HCT116 (cell line): ENCODE measurements at regions not wholly inside any gene's neighbourhood (a gene's known extent, or its start where the extent isn't known, plus 50 kb on each side); places are given as distances from the start of the nearest gene placed in this dataset.

Experiments
- ATAC-seq: fragments of 200-7000 bp; cut with Tn5 transposase; 2 replicates; pipeline ENCODE4 v1.9.1; 2020; ENCODE audit warnings: mild to moderate bottlenecking, moderate library complexity
- BruUV-seq: library from RNA; stranded (reverse); fragments of 400-500 nt; replicated peaks from 2 replicates; lab custom pipeline; 2021; lab: Mats Ljungman, UMichigan
- CTCF ChIA-PET: fragments of 300-600 bp; sonication (Branson Sonifier 250); formaldehyde crosslinking; loops from one replicate; lab custom pipeline; 2021; ENCODE audit warnings: antibody characterized with exemption; lab: Charles Lee
- POLR2A ChIA-PET: fragments of 300-600, 350-600 bp; sonication (Branson Sonifier 250); formaldehyde crosslinking; loops from one replicate; lab custom pipeline; 2021; ENCODE audit warnings: antibody characterized with exemption; lab: Charles Lee
- RAD21 ChIA-PET, 2 experiments: fragments of 300-600 bp; sonication (Branson Sonifier 250); formaldehyde crosslinking; loops; one replicate each; lab custom pipeline; 2023; ENCODE audit warnings: low total read pairs in 2 of 2; ENCODE audit not compliant: uncharacterized antibody in 2 of 2, unreplicated experiment in 2 of 2, low non-redundant PET in 1 of 2; lab: Charles Lee
- DNase-seq: peaks from one replicate; pipeline ENCODE4 v3.0.0-alpha.2; 2010; ENCODE audit warnings: low read depth, low spot score
- H2AFZ ChIP-seq: fragments of 200-600 bp; shearing (Covaris generic), sonication (generic); 2 replicates; pipeline ENCODE4 v1.6.1; 2017; ENCODE audit warnings: low read depth, mixed run types, mixed read lengths, antibody characterized with exemption, low read length; ENCODE audit not compliant: poor library complexity, severe bottlenecking
- H3K27ac ChIP-seq: 2 replicates; pipeline ENCODE4 v1.5.1; 2012; ENCODE audit warnings: low read depth, low read length
- H3K27me3 ChIP-seq: fragments of 200-600 bp; sonication (generic); 2 replicates; pipeline ENCODE4 v1.6.1; 2016; ENCODE audit warnings: mixed run types, low read length, mixed read lengths; ENCODE audit not compliant: insufficient read depth
- H3K36me3 ChIP-seq, 2 experiments: fragments of 200-500 bp in 1 of 2; fragments of 200-600 bp in 1 of 2; sonication (Bioruptor generic) in 1 of 2; sonication (generic) in 1 of 2; 2 replicates each; pipeline versions ENCODE4 v1.5.1 to v1.6.1; 2014 to 2016; ENCODE audit warnings: low read length in 2 of 2, inconsistent platforms in 1 of 2, mixed read lengths in 1 of 2, mixed run types in 1 of 2; ENCODE audit not compliant: insufficient read depth in 2 of 2, control insufficient read depth in 1 of 2
- H3K4me1 ChIP-seq, 2 experiments: fragments of 200-600 bp in 1 of 2; sonication (generic) in 1 of 2; 2 replicates each; pipeline versions ENCODE4 v1.5.1 to v1.6.1; 2012 to 2017; ENCODE audit warnings: low read length in 2 of 2, inconsistent platforms in 1 of 2, mild to moderate bottlenecking in 1 of 2, mixed read lengths in 1 of 2, mixed run types in 1 of 2, moderate library complexity in 1 of 2; ENCODE audit not compliant: insufficient read depth in 2 of 2, control insufficient read depth in 1 of 2
- H3K4me2 ChIP-seq: fragments of 200-600 bp; sonication (generic); 2 replicates; pipeline ENCODE4 v1.6.1; 2017; ENCODE audit warnings: mixed run types, low read length, mixed read lengths
- H3K4me3 ChIP-seq, 2 experiments: fragments of 200-600 bp in 1 of 2; sonication (generic) in 1 of 2; replicated peaks in 1 of 2; 2 replicates each; pipeline ENCODE4 v1.5.1; 2011 to 2016; ENCODE audit warnings: low read length in 2 of 2, control low read depth in 1 of 2, low read depth in 1 of 2, mild to moderate bottlenecking in 1 of 2, mixed read lengths in 1 of 2, mixed run types in 1 of 2
- H3K79me2 ChIP-seq: fragments of 200-600 bp; sonication (generic); 2 replicates; pipeline ENCODE4 v1.6.1; 2017; ENCODE audit warnings: mild to moderate bottlenecking, mixed run types, low read length, moderate library complexity, mixed read lengths; ENCODE audit not compliant: insufficient read depth
- H3K9ac ChIP-seq: fragments of 200-600 bp; sonication (generic); 2 replicates; pipeline ENCODE4 v1.6.1; 2016; ENCODE audit warnings: low read length, mixed read lengths
- H3K9me2 ChIP-seq: fragments of 200-600 bp; sonication (generic), shearing (Covaris generic); 2 replicates; pipeline ENCODE4 v1.6.1; 2017; ENCODE audit warnings: mixed run types, mild to moderate bottlenecking, moderate library complexity; ENCODE audit not compliant: insufficient read depth
- H3K9me3 ChIP-seq, 2 experiments: fragments of 200-500 bp in 1 of 2; fragments of 200-600 bp in 1 of 2; sonication (Bioruptor generic) in 1 of 2; sonication (generic) in 1 of 2; 2 replicates each; pipeline ENCODE4 v1.6.1; 2014 to 2017; ENCODE audit warnings: low read length in 2 of 2, mixed read lengths in 2 of 2, inconsistent platforms in 1 of 2, low read depth in 1 of 2, mild to moderate bottlenecking in 1 of 2, mixed run types in 1 of 2, moderate library complexity in 1 of 2; ENCODE audit not compliant: control insufficient read depth in 1 of 2, insufficient read depth in 1 of 2
- H4K20me1 ChIP-seq: fragments of 200-600 bp; sonication (generic), shearing (Covaris generic); 2 replicates; pipeline ENCODE4 v1.6.1; 2017; ENCODE audit warnings: mixed run types, mild to moderate bottlenecking, moderate library complexity; ENCODE audit not compliant: insufficient read depth
- EGR1 ChIP-seq: IDR thresholded peaks from 2 replicates; pipeline ENCODE4 v1.6.1; 2012; ENCODE audit warnings: low read depth
- ELF1 ChIP-seq: IDR thresholded peaks from 2 replicates; pipeline ENCODE4 v1.6.1; 2012; ENCODE audit warnings: low read depth, borderline replicate concordance
- EZH2 ChIP-seq: fragments of 200-600 bp; sonication (generic); IDR thresholded peaks from 2 replicates; pipeline ENCODE4 v1.6.1; 2017; ENCODE audit warnings: antibody characterized with exemption, mixed run types
- JUND ChIP-seq: IDR thresholded peaks from 2 replicates; pipeline ENCODE4 v1.6.1; 2012
- POLR2A ChIP-seq: IDR thresholded peaks from 2 replicates; pipeline ENCODE4 v1.7.0; 2011; ENCODE audit warnings: borderline replicate concordance; ENCODE audit not compliant: insufficient read depth, insufficient read length; ENCODE audit errors: extremely low read depth
- POLR2AphosphoS5 ChIP-seq: IDR thresholded peaks from 2 replicates; pipeline ENCODE4 v1.6.1; 2011; ENCODE audit warnings: mild to moderate bottlenecking, low read depth, low read length, moderate library complexity
- REST ChIP-seq: IDR thresholded peaks from 2 replicates; pipeline ENCODE4 v1.6.1; 2012; ENCODE audit warnings: low read depth
- SIN3A ChIP-seq: IDR thresholded peaks from 2 replicates; pipeline ENCODE4 v1.6.1; 2012; ENCODE audit warnings: low read depth
- SRF ChIP-seq: IDR thresholded peaks from 2 replicates; pipeline ENCODE4 v1.6.1; 2012; ENCODE audit warnings: low read depth
- TCF7L2 ChIP-seq: IDR thresholded peaks from 2 replicates; pipeline ENCODE4 v1.7.0; 2011; ENCODE audit warnings: borderline replicate concordance, inconsistent platforms; ENCODE audit not compliant: insufficient read depth, insufficient read length; ENCODE audit errors: extremely low read depth
- YY1 ChIP-seq: IDR thresholded peaks from 2 replicates; pipeline ENCODE4 v1.6.1; 2011; ENCODE audit warnings: low read length, low read depth, moderate library complexity, mild to moderate bottlenecking; ENCODE audit not compliant: insufficient replicate concordance; ENCODE audit errors: extremely low read depth
- ZFX ChIP-seq: fragments of 450-650 bp; IDR thresholded peaks from 2 replicates; pipeline ENCODE4 v1.6.1; 2017
- ZNF274 ChIP-seq: fragments of 200-500 bp; sonication (Bioruptor generic); IDR thresholded peaks from 2 replicates; pipeline ENCODE4 v1.6.1; 2014; ENCODE audit warnings: mild to moderate bottlenecking, low read depth, low read length, inconsistent platforms
- intact Hi-C: fragments of 100-400 bp; cut with micrococcal nuclease; formaldehyde crosslinking; loops from 2 replicates; pipeline ENCODE4 v1.10.0; 2022
- TF ChIP-seq, protein P1 (sequence below): IDR thresholded peaks from 2 replicates; pipeline ENCODE4 v1.6.1; 2012

DNA sequence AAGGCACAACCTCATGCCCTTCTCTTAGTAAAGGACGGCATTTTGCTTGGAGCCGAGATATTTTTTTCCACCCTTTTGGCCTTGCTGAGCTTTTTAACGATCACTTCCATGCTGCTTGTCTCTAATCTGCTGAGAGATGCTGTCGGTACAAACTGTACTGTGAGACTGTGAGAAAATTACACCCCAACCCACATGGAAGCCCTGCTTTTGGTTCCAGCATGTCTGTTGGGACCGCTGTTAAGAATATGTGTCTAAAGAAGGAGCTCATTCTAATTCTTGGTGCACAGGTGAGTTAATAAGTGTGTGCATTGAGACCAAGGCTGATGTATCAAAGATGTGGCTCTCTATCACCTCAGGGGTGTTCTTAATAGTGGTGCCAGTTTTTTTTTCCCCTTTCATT lies 304.5 kb upstream of the MAP3K7 start:
- H3K27me3 ChIP-seq: peaks cover 12% of the 10 kb centered on the region; the same call in 1 of the 2 replicates
- ATAC-seq: no peak
- H3K9me2 ChIP-seq: no peaks in the 10 kb centered on the region
- no peak overlapping the region for H3K9ac ChIP-seq
- H3K4me2 ChIP-seq: no peak overlapping the region
- CTCF ChIA-PET: no interaction called here
- BruUV-seq: no TSS peak
- no peak for TF ChIP-seq YY1
- TF ChIP-seq ZNF274: no peak
- TF ChIP-seq ELF1: no peak
- no peak for TF ChIP-seq ZFX
- TF ChIP-seq EZH2: no peak
- no peak for TF ChIP-seq JUND
- no peak for TF ChIP-seq POLR2A
- no peak for TF ChIP-seq POLR2AphosphoS5
- TF ChIP-seq, all 23 proteins: peak for 0
- H2AFZ ChIP-seq: no peak overlapping the region
- no peaks in the 10 kb centered on the region for H3K79me2 ChIP-seq
- no peak overlapping the region for H3K27ac ChIP-seq
- H3K4me3 ChIP-seq: no peak overlapping the region
- DNase-seq: no peak
- H4K20me1 ChIP-seq: no peaks in the 10 kb centered on the region
- no peaks in the 10 kb centered on the region for H3K36me3 ChIP-seq
- ChIA-PET POLR2A (no interaction called here), RAD21 (no interaction called here)
- intact Hi-C loops: no loop called here
- no peaks in the 10 kb centered on the region for H3K9me3 ChIP-seq
- no peaks in the 10 kb centered on the region for H3K4me1 ChIP-seq

DNA sequence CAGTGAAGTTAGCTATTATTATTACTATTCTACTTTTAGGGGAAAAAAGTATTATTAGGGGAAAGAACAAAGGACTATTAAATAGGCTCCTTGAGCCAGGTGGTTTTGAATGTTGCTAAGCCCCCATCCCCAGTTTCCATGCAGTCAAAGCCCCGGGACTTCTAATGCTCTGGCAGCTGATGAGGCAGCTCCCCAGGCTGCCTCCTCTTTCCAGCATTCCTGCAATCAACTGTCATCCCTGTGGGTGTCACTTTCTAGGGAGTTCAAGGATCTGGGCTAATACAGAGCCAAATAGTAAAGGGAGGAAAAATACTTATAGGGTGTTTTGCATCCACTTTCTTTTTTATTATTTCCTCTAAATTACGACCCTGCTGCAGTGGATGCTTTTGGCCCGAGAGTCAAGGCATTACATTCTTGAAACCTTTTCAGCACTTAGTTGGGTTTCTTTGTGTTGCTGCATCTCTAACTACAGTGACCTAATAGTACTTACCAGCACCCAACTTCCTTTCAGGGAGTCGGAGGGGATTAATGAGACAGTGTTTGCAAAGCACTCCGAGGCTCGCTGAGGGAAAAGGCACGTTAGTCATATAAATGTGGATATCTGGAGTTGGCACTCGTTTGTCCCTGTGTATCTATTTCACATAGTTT lies 303.9 kb upstream of the MAP3K7 start:
- BruUV-seq: no TSS peak
- no peak overlapping the region for H3K27ac ChIP-seq
- no peak overlapping the region for H3K4me2 ChIP-seq
- H4K20me1 ChIP-seq: no peaks in the 10 kb centered on the region
- H3K4me1 ChIP-seq: no peaks in the 10 kb centered on the region
- H2AFZ ChIP-seq: no peak overlapping the region
- intact Hi-C loops: no loop called here
- peaks cover 12% of the 10 kb centered on the region; the same call in 1 of the 2 replicates for H3K27me3 ChIP-seq
- ChIA-PET POLR2A (no interaction called here), RAD21 (no interaction called here), CTCF (no interaction called here)
- no peaks in the 10 kb centered on the region for H3K9me3 ChIP-seq
- H3K79me2 ChIP-seq: no peaks in the 10 kb centered on the region
- DNase-seq (no peak), ATAC-seq (no peak)
- no peak overlapping the region for H3K4me3 ChIP-seq
- H3K9ac ChIP-seq: no peak overlapping the region
- no peaks in the 10 kb centered on the region for H3K9me2 ChIP-seq
- no peaks in the 10 kb centered on the region for H3K36me3 ChIP-seq
- TF ChIP-seq, protein P1, sequence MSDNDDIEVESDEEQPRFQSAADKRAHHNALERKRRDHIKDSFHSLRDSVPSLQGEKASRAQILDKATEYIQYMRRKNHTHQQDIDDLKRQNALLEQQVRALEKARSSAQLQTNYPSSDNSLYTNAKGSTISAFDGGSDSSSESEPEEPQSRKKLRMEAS: no peak
- TF ChIP-seq POLR2AphosphoS5 (no peak), YY1 (no peak), JUND (no peak), TCF7L2 (no peak), POLR2A (no peak), EGR1 (no peak), REST (no peak), SRF (no peak), ELF1 (no peak), SIN3A (no peak)
